ENCODE measurements at regions not wholly inside any gene's neighbourhood (a gene's known extent, or its start where the extent isn't known, plus 50 kb on each side); places are given as distances from the start of the nearest gene placed in this dataset.
A peak's percentile ranks its signal among the peaks of the same experiment; 100 is the strongest.

GRCh38 chr5:40378396-40379177 is 301.1 kb upstream of the PTGER4 start:
- H3K9me3 Mint-ChIP-seq: peaks cover 7 to 10% of the 10 kb centered on the region in 2 donors
- peak overlapping the region; percentile 47 to 60 for H3K4me3 Mint-ChIP-seq
- DNase-seq: no peak
- peaks cover 65% of the 10 kb centered on the region for H3K4me1 Mint-ChIP-seq (ENCODE audit: low read depth)
- H3K36me3 Mint-ChIP-seq (ENCODE audit: insufficient read depth in 2 of 2): peaks cover 8 to 18% of the 10 kb centered on the region in 2 donors
- no peaks in the 10 kb centered on the region for H3K27me3 Mint-ChIP-seq (ENCODE audit: low read depth)
- H3K27ac Mint-ChIP-seq: peak overlapping the region; percentile 85
- ATAC-seq (replicated peaks in 1 of 2): peak; percentile 42 to 60

- Mint-ChIP-seq H3K27ac (peak overlapping the region; percentile 32), H3K9me3 (peaks cover 7 to 10% of the 10 kb centered on the region in 2 donors), H3K4me1 (ENCODE audit: low read depth) (peaks cover 45% of the 10 kb centered on the region), H3K36me3 (ENCODE audit: insufficient read depth in 2 of 2) (peaks cover 8 to 18% of the 10 kb centered on the region in 2 donors), H3K4me3 (no peak overlapping the region), H3K27me3 (ENCODE audit: low read depth) (no peaks in the 10 kb centered on the region)
- ATAC-seq (replicated peaks in 1 of 2): no peak
- DNase-seq: no peak
These were observed 303.1 kb upstream of the PTGER4 start for GRCh38 chr5:40376566-40376965.

- Mint-ChIP-seq H3K9me3 (peaks cover 8 to 18% of the 10 kb centered on the region in 2 donors), H3K4me3 (no peak overlapping the region), H3K27ac (no peak overlapping the region), H3K4me1 (ENCODE audit: low read depth) (peaks cover 33% of the 10 kb centered on the region), H3K27me3 (ENCODE audit: low read depth) (no peaks in the 10 kb centered on the region), H3K36me3 (ENCODE audit: insufficient read depth in 2 of 2) (peaks cover 7 to 17% of the 10 kb centered on the region in 2 donors)
- ATAC-seq (replicated peaks in 1 of 2): no peak
- no peak for DNase-seq
These were observed 304.9 kb upstream of the PTGER4 start for GRCh38 chr5:40374853-40375252.

- peaks cover 8 to 17% of the 10 kb centered on the region in 2 donors for H3K36me3 Mint-ChIP-seq (ENCODE audit: insufficient read depth in 2 of 2)
- H3K27ac Mint-ChIP-seq: no peak overlapping the region
- H3K9me3 Mint-ChIP-seq: peaks cover 13 to 17% of the 10 kb centered on the region in 2 donors
- no peak overlapping the region for H3K4me3 Mint-ChIP-seq
- no peak for DNase-seq
- no peak for ATAC-seq (replicated peaks in 1 of 2)
- no peaks in the 10 kb centered on the region for H3K27me3 Mint-ChIP-seq (ENCODE audit: low read depth)
- H3K4me1 Mint-ChIP-seq (ENCODE audit: low read depth): peaks cover 27% of the 10 kb centered on the region
These were observed 311.5 kb upstream of the PTGER4 start for GRCh38 chr5:40368200-40368599.

GRCh38 chr5:40367255-40367654 is 312.5 kb upstream of the PTGER4 start:
- no peak for DNase-seq
- peaks cover 27% of the 10 kb centered on the region for H3K4me1 Mint-ChIP-seq (ENCODE audit: low read depth)
- H3K36me3 Mint-ChIP-seq (ENCODE audit: insufficient read depth in 2 of 2): peaks cover 8 to 19% of the 10 kb centered on the region in 2 donors
- H3K9me3 Mint-ChIP-seq: peaks cover 13 to 21% of the 10 kb centered on the region in 2 donors
- no peak overlapping the region for H3K4me3 Mint-ChIP-seq
- no peak for ATAC-seq (replicated peaks in 1 of 2)
- H3K27me3 Mint-ChIP-seq (ENCODE audit: low read depth): no peaks in the 10 kb centered on the region
- no peak overlapping the region for H3K27ac Mint-ChIP-seq

- DNase-seq: no peak
- H3K4me3 Mint-ChIP-seq: no peak overlapping the region
- peaks cover 36% of the 10 kb centered on the region for H3K4me1 Mint-ChIP-seq (ENCODE audit: low read depth)
- H3K36me3 Mint-ChIP-seq (ENCODE audit: insufficient read depth in 2 of 2): peaks cover 8 to 17% of the 10 kb centered on the region in 2 donors
- ATAC-seq (replicated peaks in 1 of 2): peak in 1 of 2 donors; percentile 35
- no peak overlapping the region for H3K27ac Mint-ChIP-seq
- peaks cover 8 to 17% of the 10 kb centered on the region in 2 donors for H3K9me3 Mint-ChIP-seq
- no peaks in the 10 kb centered on the region for H3K27me3 Mint-ChIP-seq (ENCODE audit: low read depth)
These were observed 314.1 kb upstream of the PTGER4 start for GRCh38 chr5:40365342-40366330.

- no peak overlapping the region for H3K4me3 Mint-ChIP-seq
- no peaks in the 10 kb centered on the region for H3K27me3 Mint-ChIP-seq (ENCODE audit: low read depth)
- DNase-seq (no peak), ATAC-seq (replicated peaks in 1 of 2) (no peak)
- peaks cover 45% of the 10 kb centered on the region for H3K4me1 Mint-ChIP-seq (ENCODE audit: low read depth)
- peaks cover 6 to 11% of the 10 kb centered on the region in 2 donors for H3K9me3 Mint-ChIP-seq
- H3K27ac Mint-ChIP-seq: no peak overlapping the region
- H3K36me3 Mint-ChIP-seq (ENCODE audit: insufficient read depth in 2 of 2): peaks cover 5 to 13% of the 10 kb centered on the region in 2 donors
These were observed 315.3 kb upstream of the PTGER4 start for GRCh38 chr5:40364441-40364840.

GRCh38 chr5:40361378-40361777 is 318.3 kb upstream of the PTGER4 start:
- H3K4me3 Mint-ChIP-seq: peak overlapping the region in 1 of 2 donors; percentile 1
- H3K4me1 Mint-ChIP-seq (ENCODE audit: low read depth): peaks cover 44% of the 10 kb centered on the region
- H3K27ac Mint-ChIP-seq: peak overlapping the region; percentile 58
- H3K27me3 Mint-ChIP-seq (ENCODE audit: low read depth): no peaks in the 10 kb centered on the region
- no peak for ATAC-seq (replicated peaks in 1 of 2)
- DNase-seq: no peak
- H3K9me3 Mint-ChIP-seq: peaks cover 2 to 7% of the 10 kb centered on the region in 2 donors
- peaks cover 3 to 6% of the 10 kb centered on the region in 2 donors for H3K36me3 Mint-ChIP-seq (ENCODE audit: insufficient read depth in 2 of 2)

- Mint-ChIP-seq H3K4me3 (peak overlapping the region in 1 of 2 donors; percentile 58), H3K27me3 (ENCODE audit: low read depth) (no peaks in the 10 kb centered on the region), H3K9me3 (peaks cover 2 to 7% of the 10 kb centered on the region in 2 donors), H3K27ac (peak overlapping the region; percentile 57), H3K36me3 (ENCODE audit: insufficient read depth in 2 of 2) (peaks cover 3 to 6% of the 10 kb centered on the region in 2 donors), H3K4me1 (ENCODE audit: low read depth) (peaks cover 40% of the 10 kb centered on the region)
- DNase-seq (no peak), ATAC-seq (replicated peaks in 1 of 2) (no peak)
These were observed 319.0 kb upstream of the PTGER4 start for GRCh38 chr5:40360685-40361084.

- Mint-ChIP-seq H3K36me3 (ENCODE audit: insufficient read depth in 2 of 2) (peaks cover 3 to 6% of the 10 kb centered on the region in 2 donors), H3K9me3 (peaks cover 2 to 7% of the 10 kb centered on the region in 2 donors), H3K4me1 (ENCODE audit: low read depth) (peaks cover 34% of the 10 kb centered on the region), H3K27me3 (ENCODE audit: low read depth) (no peaks in the 10 kb centered on the region), H3K27ac (no peak overlapping the region), H3K4me3 (no peak overlapping the region)
- ATAC-seq (replicated peaks in 1 of 2) (no peak), DNase-seq (no peak)
These were observed 319.9 kb upstream of the PTGER4 start for GRCh38 chr5:40359832-40360231.

- Mint-ChIP-seq H3K27me3 (ENCODE audit: low read depth) (no peaks in the 10 kb centered on the region), H3K27ac (no peak overlapping the region), H3K4me3 (no peak overlapping the region), H3K36me3 (ENCODE audit: insufficient read depth in 2 of 2) (peaks cover 3 to 5% of the 10 kb centered on the region in 2 donors), H3K4me1 (ENCODE audit: low read depth) (peaks cover 29% of the 10 kb centered on the region), H3K9me3 (peaks cover 2 to 7% of the 10 kb centered on the region in 2 donors)
- ATAC-seq (replicated peaks in 1 of 2) (no peak), DNase-seq (no peak)
These were observed 320.6 kb upstream of the PTGER4 start for GRCh38 chr5:40359093-40359492.

GRCh38 chr5:40356248-40356647 is 323.5 kb upstream of the PTGER4 start:
- no peak for DNase-seq
- Mint-ChIP-seq H3K27me3 (ENCODE audit: low read depth) (no peaks in the 10 kb centered on the region), H3K36me3 (ENCODE audit: insufficient read depth in 2 of 2) (no peaks in the 10 kb centered on the region), H3K27ac (no peak overlapping the region), H3K9me3 (peaks cover 0 to 3% of the 10 kb centered on the region in 2 donors), H3K4me1 (ENCODE audit: low read depth) (peaks cover 24% of the 10 kb centered on the region), H3K4me3 (no peak overlapping the region)
- ATAC-seq (replicated peaks in 1 of 2): no peak

- H3K27me3 Mint-ChIP-seq (ENCODE audit: low read depth): no peaks in the 10 kb centered on the region
- peaks cover 20% of the 10 kb centered on the region for H3K4me1 Mint-ChIP-seq (ENCODE audit: low read depth)
- ATAC-seq (replicated peaks in 1 of 2) (no peak), DNase-seq (no peak)
- H3K27ac Mint-ChIP-seq: no peak overlapping the region
- peaks cover 0 to 6% of the 10 kb centered on the region in 2 donors for H3K9me3 Mint-ChIP-seq
- no peak overlapping the region for H3K4me3 Mint-ChIP-seq
- H3K36me3 Mint-ChIP-seq (ENCODE audit: insufficient read depth in 2 of 2): peaks cover 0 to 2% of the 10 kb centered on the region in 2 donors
These were observed 323.9 kb upstream of the PTGER4 start for GRCh38 chr5:40355846-40356245.

All from activated T-cell treated with anti-CD3 and anti-CD28 coated beads, Interleukin-2, amount 50 U/mL, for 72 hours (primary cell).